Anterior cingulate cortex (tissue), 58 donors: ENCODE measurements at regions not wholly inside any gene's neighbourhood (a gene's known extent, or its start where the extent isn't known, plus 50 kb on each side); places are given as distances from the start of the nearest gene placed in this dataset.

Experiments used
- DNase-seq, 58 donors: peaks; one replicate each; lab custom pipeline; 2025; lab: John Stamatoyannopoulos, UW

- peak in 2 of 58 donors; percentile 1 to 5 for DNase-seq
Measured at GRCh38 chr15:81548365-81549130, 174.5 kb upstream of the TMC3 start.

GRCh38 chr15:81547521-81548132 lies 173.6 kb upstream of the TMC3 start:
- DNase-seq: no peak

DNA sequence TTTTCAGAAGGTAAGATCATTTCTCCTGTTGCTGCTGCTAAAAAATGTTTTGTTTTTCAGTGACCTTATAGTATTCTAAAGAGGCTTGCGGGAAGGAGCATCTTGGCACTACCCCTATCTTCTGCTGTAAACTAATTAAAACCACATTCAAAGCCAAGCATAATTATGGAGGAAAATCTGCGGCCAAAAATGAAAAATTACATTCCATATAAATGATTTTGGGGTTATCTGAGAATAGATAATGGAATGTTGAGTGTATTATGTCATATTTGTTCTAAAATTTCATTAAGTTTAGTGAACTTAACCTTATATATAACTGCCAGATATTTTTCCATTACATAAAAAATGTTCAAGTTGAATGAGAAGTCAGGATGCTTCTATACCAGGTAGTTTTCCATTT lies 170.4 kb upstream of the TMC3 start:
- no peak for DNase-seq

- no peak for DNase-seq
Measured at GRCh38 chr15:81540909-81541308, 166.9 kb upstream of the TMC3 start.

DNA sequence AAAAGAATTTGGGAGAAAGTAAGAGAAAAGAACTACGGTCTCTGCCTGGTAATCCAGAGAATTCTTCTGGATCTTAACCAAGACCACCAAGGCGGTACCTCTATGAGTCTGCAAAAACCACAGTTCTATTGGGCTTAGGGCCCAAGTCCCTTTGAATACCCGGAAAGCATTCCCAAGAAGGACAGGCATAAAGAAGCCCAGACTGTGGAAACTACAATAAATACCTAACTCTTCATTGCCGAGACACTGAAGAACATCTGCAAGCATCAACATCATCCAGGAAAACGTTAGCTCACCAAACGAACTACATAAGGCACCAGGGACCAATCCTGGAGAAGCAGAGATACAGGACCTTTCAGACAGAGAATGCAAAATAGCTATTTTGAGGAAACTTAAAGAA lies 162.3 kb upstream of the TMC3 start:
- DNase-seq: no peak

DNA sequence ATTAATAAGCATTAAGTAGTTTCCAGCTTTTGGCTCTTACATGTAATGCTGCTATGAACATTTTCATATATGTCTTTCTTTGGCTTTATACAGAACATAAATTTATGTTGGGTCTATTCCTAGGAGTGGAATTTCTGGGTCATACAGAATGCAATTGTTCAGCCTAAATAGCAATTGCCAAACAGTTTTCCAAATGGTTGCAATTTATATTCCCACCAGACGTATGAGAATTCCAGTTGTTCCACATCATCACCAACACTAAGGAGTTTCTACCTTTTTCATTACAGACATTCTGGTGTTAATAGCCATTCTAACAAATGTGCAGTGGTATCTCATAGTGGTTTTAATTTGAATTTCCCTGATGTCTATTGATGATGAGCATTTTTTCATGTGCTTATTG lies 160.1 kb upstream of the TMC3 start:
- DNase-seq: no peak

GRCh38 chr15:81532001-81532400 lies 158.0 kb upstream of the TMC3 start:
- no peak for DNase-seq

GRCh38 chr15:81531109-81531592 lies 157.1 kb upstream of the TMC3 start:
- no peak for DNase-seq

GRCh38 chr15:81530271-81530691 lies 156.3 kb upstream of the TMC3 start:
- DNase-seq: no peak

GRCh38 chr15:81529481-81529880 lies 155.5 kb upstream of the TMC3 start:
- DNase-seq: no peak

DNA sequence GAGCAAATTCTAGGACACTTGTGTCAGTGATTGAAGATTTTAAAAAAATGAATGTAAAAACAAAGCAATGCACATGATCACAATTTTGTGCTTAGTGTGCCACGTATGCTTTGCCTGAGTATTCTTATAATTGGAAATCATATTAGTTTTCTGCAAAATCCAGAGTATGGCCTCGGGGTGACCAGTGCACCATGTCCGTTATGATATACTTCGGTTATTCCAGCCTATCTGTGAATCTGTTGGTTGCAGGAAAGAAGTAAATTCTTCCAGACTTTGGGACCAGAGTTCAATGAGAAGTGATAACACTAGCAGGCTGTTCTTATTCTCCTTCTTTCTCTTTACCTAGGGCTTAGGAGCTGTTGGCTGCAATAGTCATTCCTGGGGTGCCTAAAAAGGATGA lies 152.0 kb upstream of the TMC3 start:
- no peak for DNase-seq

DNA sequence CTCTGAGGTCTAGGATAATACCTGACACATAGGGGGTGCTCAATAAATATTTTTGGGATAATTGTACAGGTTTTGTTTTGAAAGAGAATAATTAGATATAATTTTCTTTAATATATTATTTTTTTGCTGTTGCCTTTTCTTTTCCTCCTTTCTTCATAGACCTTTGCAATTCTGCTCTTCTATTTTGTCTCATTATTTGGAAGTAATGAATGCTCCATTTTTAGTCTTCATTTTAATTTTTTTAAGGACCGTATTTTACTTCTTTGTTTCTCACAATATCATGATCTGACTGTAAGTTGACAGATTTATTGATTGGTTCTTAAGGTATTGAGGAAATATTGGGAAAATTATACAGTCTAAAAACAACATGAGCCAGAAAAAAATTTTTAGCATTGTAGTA lies 150.5 kb upstream of the TMC3 start:
- no peak for DNase-seq

- no peak for DNase-seq
Measured at GRCh38 chr15:81523867-81524266, 149.9 kb upstream of the TMC3 start.

DNA sequence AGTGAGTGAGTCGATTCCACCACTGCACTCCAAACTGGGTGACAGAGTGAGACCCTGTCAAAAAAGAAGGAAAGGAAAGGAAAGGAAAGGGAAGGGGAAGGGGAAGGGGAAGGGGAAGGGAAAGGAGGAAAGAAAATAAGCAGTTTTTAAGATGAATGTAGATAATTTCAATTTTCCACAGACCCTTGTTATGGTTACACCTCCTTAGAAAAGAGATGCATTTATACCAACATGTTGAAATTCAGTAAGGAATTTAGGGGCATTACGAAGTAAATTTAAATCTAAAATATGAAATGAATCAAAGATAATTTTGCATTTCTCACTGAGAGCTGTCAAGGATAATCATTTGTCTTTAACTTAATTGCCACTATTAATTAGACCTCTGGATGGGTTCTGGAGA lies 146.5 kb upstream of the TMC3 start:
- no peak for DNase-seq

DNA sequence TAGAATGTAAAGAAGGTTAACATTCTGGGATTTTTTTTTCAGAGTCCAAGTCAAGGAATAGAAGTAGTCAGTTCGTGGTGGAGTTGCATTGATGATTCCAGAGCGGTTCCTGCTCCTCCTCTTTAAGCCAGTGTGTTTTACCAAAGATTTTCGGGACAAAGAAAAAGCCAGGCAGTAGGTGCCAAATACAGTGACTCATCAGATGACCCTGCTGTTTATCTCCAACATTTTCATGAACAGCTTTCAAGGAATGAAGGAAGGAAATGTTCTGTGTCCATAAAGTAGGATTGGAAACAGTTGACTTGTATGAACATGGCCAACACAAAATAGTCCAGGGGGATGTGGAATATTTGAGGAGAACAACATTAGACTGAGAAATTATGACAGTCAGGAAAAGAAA lies 142.4 kb upstream of the TMC3 start:
- DNase-seq: no peak

GRCh38 chr15:81516012-81516411 lies 142.0 kb upstream of the TMC3 start:
- DNase-seq: no peak

DNA sequence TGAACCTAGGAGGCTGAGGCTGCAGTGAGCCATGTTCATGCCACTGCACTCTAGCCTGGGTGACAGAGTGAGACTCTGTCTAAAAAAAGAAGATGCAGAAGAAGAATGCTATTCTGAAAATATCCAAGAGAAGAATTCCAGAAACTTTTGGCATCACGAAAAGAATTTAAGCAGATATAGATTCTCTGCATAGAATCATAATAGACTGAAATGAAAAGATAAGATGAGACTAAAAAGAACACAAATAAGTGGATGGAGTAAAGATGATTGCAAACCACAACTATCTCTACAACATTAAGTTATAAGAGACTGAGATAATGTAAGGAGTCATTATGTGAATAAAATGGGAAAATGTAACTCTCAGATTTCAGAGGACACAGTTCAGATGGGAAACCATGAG lies 140.7 kb upstream of the TMC3 start:
- DNase-seq: no peak

DNA sequence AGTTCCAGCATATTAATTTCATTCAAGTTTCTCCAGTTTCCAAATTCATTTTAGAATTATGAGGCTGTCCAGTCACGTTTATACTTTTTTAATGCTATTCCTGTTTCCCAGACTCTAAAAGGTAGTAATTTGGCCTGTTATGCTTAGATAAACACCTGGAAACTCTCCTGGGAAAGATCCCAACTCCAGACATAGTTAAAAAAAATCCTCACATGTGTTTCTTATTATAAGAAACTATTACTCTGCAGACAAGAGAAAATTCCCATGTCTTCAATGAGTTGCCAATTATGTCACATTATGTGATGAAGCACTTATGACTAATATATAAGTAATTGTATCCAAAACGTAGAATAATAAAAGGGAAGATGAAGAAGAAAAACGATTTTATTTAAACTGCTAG lies 137.1 kb upstream of the TMC3 start:
- DNase-seq: no peak

DNA sequence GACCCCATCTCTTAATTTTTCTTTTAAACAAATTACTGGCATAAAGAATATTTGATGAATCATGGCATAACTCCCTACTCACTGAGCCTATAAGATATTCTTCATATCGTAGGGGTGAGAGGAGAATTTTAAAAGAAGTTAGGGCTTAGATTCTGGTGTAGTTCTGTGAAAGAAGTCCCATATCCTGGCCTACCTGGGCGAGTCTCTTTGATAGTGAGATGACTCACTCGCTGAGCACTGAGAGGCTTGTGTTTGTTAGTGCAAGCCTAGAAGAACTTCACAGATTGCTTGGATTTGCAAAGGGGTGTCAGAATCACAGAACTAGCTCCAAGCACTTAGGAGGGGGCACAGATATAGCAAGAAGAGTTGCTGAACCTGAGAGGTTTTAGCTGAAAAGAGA lies 133.8 kb upstream of the TMC3 start:
- DNase-seq: no peak

GRCh38 chr15:81506936-81507335 lies 132.9 kb upstream of the TMC3 start:
- no peak for DNase-seq

- DNase-seq: no peak
Measured at GRCh38 chr15:81506071-81506470, 132.1 kb upstream of the TMC3 start.

- no peak for DNase-seq
Measured at GRCh38 chr15:81504170-81504905, 130.3 kb upstream of the TMC3 start.
